Neural cell (in vitro differentiated cells): ENCODE measurements at regions not wholly inside any gene's neighbourhood (a gene's known extent, or its start where the extent isn't known, plus 50 kb on each side); places are given as distances from the start of the nearest gene placed in this dataset.

Source experiments
- H2AFZ ChIP-seq: fragments of 200-600, 300-800 bp; sonication (generic), shearing (Covaris generic); 2 replicates; pipeline ENCODE4 v1.6.0; 2014; ENCODE audit warnings: low read depth, mild to moderate bottlenecking, antibody characterized with exemption, low read length, moderate library complexity
- H3F3A ChIP-seq: fragments of 200-600 bp; shearing (Covaris generic); 2 replicates; pipeline ENCODE4 v1.6.1; 2016; ENCODE audit warnings: mild to moderate bottlenecking, moderate library complexity, mixed read lengths, antibody characterized with exemption, low read length; ENCODE audit not compliant: insufficient read depth, poor library complexity, severe bottlenecking
- H3K27ac ChIP-seq: fragments of 200-600, 300-800 bp; sonication (generic), shearing (Covaris generic); 2 replicates; pipeline ENCODE4 v1.5.1; 2014; ENCODE audit warnings: mild to moderate bottlenecking, low read length, moderate library complexity
- H3K27me3 ChIP-seq: fragments of 300-800, 200-600 bp; sonication (generic), shearing (Covaris generic); 2 replicates; pipeline ENCODE4 v1.6.0; 2014; ENCODE audit warnings: mild to moderate bottlenecking, low read depth, low read length, moderate library complexity; ENCODE audit not compliant: insufficient read depth
- H3K36me3 ChIP-seq: fragments of 300-800, 200-600 bp; sonication (generic), shearing (Covaris generic); 2 replicates; pipeline ENCODE4 v1.5.1; 2014; ENCODE audit warnings: mild to moderate bottlenecking, antibody characterized with exemption, low read length, moderate library complexity; ENCODE audit not compliant: insufficient read depth
- H3K4me2 ChIP-seq: fragments of 300-800, 200-600 bp; sonication (generic), shearing (Covaris generic); 2 replicates; pipeline ENCODE4 v1.6.0; 2014; ENCODE audit warnings: mild to moderate bottlenecking, low read length
- H3K4me3 ChIP-seq: fragments of 300-800, 200-600 bp; sonication (generic), shearing (Covaris generic); 2 replicates; pipeline ENCODE4 v1.5.1; 2014; ENCODE audit warnings: mild to moderate bottlenecking, low read length, moderate library complexity
- H3K79me2 ChIP-seq: fragments of 200-600 bp; shearing (Covaris generic); replicated peaks from 2 replicates; pipeline ENCODE4 v1.6.0; 2014; ENCODE audit warnings: mild to moderate bottlenecking, low read length, moderate library complexity; ENCODE audit not compliant: insufficient read depth
- H3K9ac ChIP-seq: fragments of 300-800, 200-600 bp; sonication (generic), shearing (Covaris generic); 2 replicates; pipeline ENCODE4 v1.6.1; 2016; ENCODE audit warnings: mild to moderate bottlenecking, low read length, mixed read lengths
- H3K9me2 ChIP-seq: fragments of 200-600 bp; shearing (Covaris generic); 2 replicates; pipeline ENCODE4 v1.6.1; 2016; ENCODE audit warnings: mild to moderate bottlenecking, low read length, mixed read lengths; ENCODE audit not compliant: insufficient read depth
- H3K9me3 ChIP-seq: fragments of 200-600, 300-800 bp; sonication (generic), shearing (Covaris generic); 2 replicates; pipeline ENCODE4 v1.6.1; 2016; ENCODE audit warnings: mild to moderate bottlenecking, mixed run types, low read length, moderate library complexity, mixed read lengths
- H4K20me1 ChIP-seq: fragments of 200-600 bp; shearing (Covaris generic); 2 replicates; pipeline ENCODE4 v1.6.1; 2016; ENCODE audit warnings: mild to moderate bottlenecking, mixed run types; ENCODE audit not compliant: insufficient read depth
- CTCF ChIP-seq: fragments of 450-650 bp; IDR thresholded peaks from 2 replicates; pipeline ENCODE4 v1.5.1; 2014; ENCODE audit warnings: antibody characterized with exemption, mild to moderate bottlenecking, moderate library complexity; ENCODE audit not compliant: poor library complexity, severe bottlenecking
- EP300 ChIP-seq: fragments of 450-650 bp; conservative IDR thresholded peaks from 2 replicates; pipeline ENCODE4 v1.6.1; 2014; ENCODE audit warnings: antibody characterized with exemption, mild to moderate bottlenecking, moderate library complexity; ENCODE audit not compliant: poor library complexity, severe bottlenecking
- EZH2 ChIP-seq: fragments of 200-600, 300-800 bp; shearing (Covaris generic), sonication (generic); IDR thresholded peaks from 2 replicates; pipeline ENCODE4 v1.6.1; 2014; ENCODE audit warnings: antibody characterized with exemption, low read length, borderline replicate concordance, mild to moderate bottlenecking; ENCODE audit not compliant: insufficient read depth, poor library complexity, severe bottlenecking
- MXI1 ChIP-seq: fragments of 450-650 bp; conservative IDR thresholded peaks from 2 replicates; pipeline ENCODE4 v1.6.1; 2014; ENCODE audit warnings: antibody characterized with exemption, mild to moderate bottlenecking; ENCODE audit not compliant: poor library complexity, severe bottlenecking
- POLR2AphosphoS5 ChIP-seq: IDR thresholded peaks from 2 replicates; pipeline ENCODE4 v1.6.1; 2012
- RAD21 ChIP-seq: fragments of 450-650 bp; conservative IDR thresholded peaks from 2 replicates; pipeline ENCODE4 v1.6.1; 2014; ENCODE audit warnings: antibody characterized with exemption, mild to moderate bottlenecking, moderate library complexity
- REST ChIP-seq: IDR thresholded peaks from 2 replicates; pipeline ENCODE4 v1.6.1; 2012; ENCODE audit warnings: borderline replicate concordance
- SMC3 ChIP-seq: fragments of 450-650 bp; conservative IDR thresholded peaks from 2 replicates; pipeline ENCODE4 v1.6.1; 2014; ENCODE audit warnings: antibody characterized with exemption, mild to moderate bottlenecking, moderate library complexity; ENCODE audit not compliant: poor library complexity
- TAF1 ChIP-seq: IDR thresholded peaks from 2 replicates; pipeline ENCODE4 v1.6.1; 2012; ENCODE audit warnings: low read depth

GRCh38 chr5:68747521-68747920 lies 346.3 kb upstream of the SLC30A5 start:
- H3K9me2 ChIP-seq, result no peaks in the 10 kb centered on the region
- H3K9ac ChIP-seq, result no peak overlapping the region
- H3K79me2 ChIP-seq, result no peaks in the 10 kb centered on the region
- H3K4me2 ChIP-seq, result no peak overlapping the region
- no peaks in the 10 kb centered on the region for H3K9me3 ChIP-seq
- no peak overlapping the region for H3K27ac ChIP-seq
- no peak overlapping the region for H3K4me3 ChIP-seq
- H3K36me3 ChIP-seq, result no peaks in the 10 kb centered on the region
- no peak overlapping the region for H2AFZ ChIP-seq
- H3K27me3 ChIP-seq, result no peaks in the 10 kb centered on the region
- no peaks in the 10 kb centered on the region for H3F3A ChIP-seq
- H4K20me1 ChIP-seq, result no peaks in the 10 kb centered on the region
- TF ChIP-seq REST (no peak), CTCF (no peak), POLR2AphosphoS5 (no peak), MXI1 (no peak), EP300 (no peak), EZH2 (no peak), TAF1 (no peak), RAD21 (no peak), SMC3 (no peak)

- Histone ChIP-seq H3K9me2 (no peaks in the 10 kb centered on the region), H3F3A (no peaks in the 10 kb centered on the region), H3K4me2 (no peak overlapping the region), H3K27me3 (no peaks in the 10 kb centered on the region), H4K20me1 (no peaks in the 10 kb centered on the region), H3K27ac (no peak overlapping the region), H3K9me3 (no peaks in the 10 kb centered on the region), H3K36me3 (no peaks in the 10 kb centered on the region), H3K9ac (no peak overlapping the region), H2AFZ (no peak overlapping the region), H3K4me3 (no peak overlapping the region), H3K79me2 (no peaks in the 10 kb centered on the region)
- TF ChIP-seq TAF1 (no peak), EP300 (no peak), EZH2 (no peak), SMC3 (no peak), MXI1 (no peak), REST (no peak), CTCF (no peak), RAD21 (no peak), POLR2AphosphoS5 (no peak)
These were observed 345.7 kb upstream of the SLC30A5 start for GRCh38 chr5:68748101-68748500.
